GM10248 (cell line): ENCODE measurements at regions not wholly inside any gene's neighbourhood (a gene's known extent, or its start where the extent isn't known, plus 50 kb on each side); places are given as distances from the start of the nearest gene placed in this dataset.
"Not testable (repeated sequence)": the region's sequence is repeated elsewhere in the genome, so short reads cannot be mapped to it uniquely, and the experiment has no call there.

ENCODE experiments used
- CTCF ChIA-PET: fragments of 300-600 bp; sonication (Branson Sonifier 250); formaldehyde crosslinking; extraction: SDS; loops from one replicate; lab custom pipeline; 2021; ENCODE audit warnings: antibody characterized with exemption; lab: Yijun Ruan, JAX
- POLR2A ChIA-PET: fragments of 350-650 bp; sonication (Branson Sonifier 250); formaldehyde crosslinking; extraction: SDS; loops from one replicate; lab custom pipeline; 2020; ENCODE audit warnings: antibody characterized with exemption; lab: Yijun Ruan, JAX
- DNase-seq: peaks from one replicate; pipeline ENCODE4 v3.0.0; 2012; ENCODE audit errors: extremely low spot score
- TF ChIP-seq, protein P1 (sequence below): IDR thresholded peaks from 2 replicates; pipeline ENCODE4 v1.5.1; 2012; ENCODE audit warnings: mild to moderate bottlenecking, low read depth; ENCODE audit errors: extremely low read depth, missing control alignments, control extremely low read depth

DNA sequence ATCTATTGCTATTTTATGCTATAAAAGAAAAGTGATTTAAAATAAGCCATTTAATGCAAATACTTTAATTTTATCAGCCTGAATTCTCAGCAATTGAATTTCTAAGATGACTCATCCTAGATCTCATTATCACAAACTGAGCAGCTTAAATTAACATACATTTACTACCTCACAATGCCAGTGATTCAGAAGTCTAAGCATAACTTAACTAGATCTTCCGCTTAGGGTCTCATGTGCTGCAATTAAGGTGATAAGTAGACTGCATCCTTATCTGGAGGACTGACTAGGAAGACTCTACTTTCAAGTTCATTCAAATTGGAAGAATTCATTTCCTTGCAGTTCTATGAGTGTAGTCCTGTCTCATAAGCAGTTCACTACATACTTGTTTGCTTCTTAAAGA is 286.6 kb downstream of the COL11A1 start:
- POLR2A ChIA-PET = no interaction called here
- DNase-seq = no peak
- TF ChIP-seq, protein P1, sequence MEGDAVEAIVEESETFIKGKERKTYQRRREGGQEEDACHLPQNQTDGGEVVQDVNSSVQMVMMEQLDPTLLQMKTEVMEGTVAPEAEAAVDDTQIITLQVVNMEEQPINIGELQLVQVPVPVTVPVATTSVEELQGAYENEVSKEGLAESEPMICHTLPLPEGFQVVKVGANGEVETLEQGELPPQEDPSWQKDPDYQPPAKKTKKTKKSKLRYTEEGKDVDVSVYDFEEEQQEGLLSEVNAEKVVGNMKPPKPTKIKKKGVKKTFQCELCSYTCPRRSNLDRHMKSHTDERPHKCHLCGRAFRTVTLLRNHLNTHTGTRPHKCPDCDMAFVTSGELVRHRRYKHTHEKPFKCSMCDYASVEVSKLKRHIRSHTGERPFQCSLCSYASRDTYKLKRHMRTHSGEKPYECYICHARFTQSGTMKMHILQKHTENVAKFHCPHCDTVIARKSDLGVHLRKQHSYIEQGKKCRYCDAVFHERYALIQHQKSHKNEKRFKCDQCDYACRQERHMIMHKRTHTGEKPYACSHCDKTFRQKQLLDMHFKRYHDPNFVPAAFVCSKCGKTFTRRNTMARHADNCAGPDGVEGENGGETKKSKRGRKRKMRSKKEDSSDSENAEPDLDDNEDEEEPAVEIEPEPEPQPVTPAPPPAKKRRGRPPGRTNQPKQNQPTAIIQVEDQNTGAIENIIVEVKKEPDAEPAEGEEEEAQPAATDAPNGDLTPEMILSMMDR = no peak
- CTCF ChIA-PET = no interaction called here

DNA sequence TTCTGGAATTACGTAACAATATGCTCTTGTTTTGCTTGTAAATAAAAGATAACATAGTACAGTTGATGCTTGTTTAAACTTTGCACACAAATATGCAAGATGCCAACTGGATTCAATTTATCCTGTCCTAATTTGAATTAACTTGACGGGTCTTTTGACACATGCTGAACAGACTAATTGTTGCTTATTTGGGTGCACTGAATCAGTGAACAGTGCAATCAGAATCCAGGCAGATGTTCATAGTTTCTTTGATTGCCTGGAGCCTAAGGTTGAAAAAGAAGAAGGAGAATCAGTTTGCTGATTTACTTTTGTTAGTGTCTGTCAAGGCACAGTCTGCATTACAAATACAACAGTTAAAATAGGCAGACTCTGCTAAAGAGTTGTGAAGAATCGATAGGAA is 307.9 kb downstream of the COL11A1 start:
- CTCF ChIA-PET = interaction anchor here (1.2 kb wide), 1 partner anchor 33 kb away, joined by 3 read pairs; no protein-coding TSS in a partner anchor
- POLR2A ChIA-PET = no interaction called here

DNA sequence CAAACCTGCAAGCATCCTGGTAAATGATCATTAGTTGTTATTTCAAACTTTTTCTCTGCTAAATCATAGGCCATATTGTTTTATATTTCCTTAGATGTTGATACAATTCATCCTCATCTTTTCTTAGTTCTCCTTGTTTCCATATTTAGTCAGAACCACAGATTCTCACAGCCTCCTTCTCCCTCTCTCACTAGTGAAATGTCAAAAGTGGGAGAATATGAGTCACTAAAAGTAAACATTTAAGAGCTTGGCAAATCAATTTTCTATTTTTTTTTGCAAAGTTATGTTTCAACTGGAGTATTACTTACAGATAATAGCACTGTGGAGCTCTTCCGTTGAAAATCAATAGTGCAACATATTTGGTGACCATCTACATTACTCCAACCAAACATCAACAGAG is 308.8 kb downstream of the COL11A1 start:
- ChIA-PET POLR2A (no interaction called here), CTCF (interaction anchor here (1.2 kb wide), 1 partner anchor 33 kb away, joined by 3 read pairs; no protein-coding TSS in a partner anchor)
- TF ChIP-seq, protein P1 = no peak
- DNase-seq = no peak

More for the DNA sequence above, 307.9 kb downstream of the COL11A1 start:
- TF ChIP-seq, protein P1 = no peak
- no peak for DNase-seq

DNA sequence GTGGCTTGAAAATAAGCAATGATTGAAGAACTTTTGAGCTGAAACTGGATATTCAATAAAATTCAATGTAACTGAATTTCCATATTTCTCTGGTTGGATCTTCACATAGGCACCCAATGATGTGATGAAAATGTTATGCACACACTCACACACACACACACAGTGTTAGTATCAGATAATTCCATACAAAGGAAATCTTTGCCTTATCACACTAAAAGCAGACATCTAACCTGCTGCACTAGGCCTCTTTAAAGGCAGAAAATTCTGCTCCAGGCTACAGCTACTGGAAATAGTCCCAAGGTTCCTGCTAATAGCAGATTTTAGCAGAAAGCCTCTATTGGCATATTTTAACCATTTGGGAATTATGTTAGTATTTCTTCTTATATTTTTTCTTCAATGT is 309.6 kb downstream of the COL11A1 start:
- DNase-seq = no peak
- CTCF ChIA-PET = no interaction called here
- TF ChIP-seq, protein P1 = no peak
- POLR2A ChIA-PET = no interaction called here

DNA sequence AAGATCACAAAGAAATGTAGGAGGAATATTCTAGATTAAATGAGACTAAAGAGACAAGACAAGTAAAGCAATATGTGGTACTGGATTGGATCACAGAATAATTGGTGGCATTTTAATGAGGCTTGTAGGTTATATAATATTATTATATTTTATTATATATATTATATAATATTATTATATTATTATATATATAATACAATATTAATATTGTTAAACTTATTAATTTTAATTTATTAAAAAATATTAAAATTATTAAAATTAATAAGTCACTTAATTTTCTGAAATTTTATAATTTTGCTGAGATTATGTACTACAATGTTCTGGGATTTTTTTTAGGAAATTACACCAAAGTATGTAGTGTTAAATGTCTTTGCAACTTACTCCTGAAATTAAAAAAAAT is 311.9 kb downstream of the COL11A1 start:
- TF ChIP-seq, protein P1 = no peak
- POLR2A ChIA-PET = no interaction called here
- DNase-seq = no peak
- CTCF ChIA-PET = no interaction called here

DNA sequence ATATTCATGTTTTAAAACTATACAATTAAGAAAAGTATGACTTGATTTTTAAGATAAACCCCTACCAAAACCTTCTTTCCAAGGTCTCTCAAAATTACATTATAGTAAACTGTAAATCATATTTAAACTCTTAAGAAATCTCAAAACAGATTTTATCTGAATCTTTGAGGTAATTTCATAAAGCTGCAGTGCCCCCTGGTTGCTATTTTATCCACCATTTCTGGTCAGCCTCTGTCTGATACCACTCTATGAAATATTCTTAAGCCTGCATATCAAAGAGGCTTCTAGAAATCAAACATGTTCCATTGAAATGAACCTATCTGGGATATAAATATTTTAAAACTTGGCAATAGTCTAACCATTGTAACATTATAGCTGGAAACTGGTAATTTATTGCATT is 317.3 kb downstream of the COL11A1 start:
- ChIA-PET CTCF (no interaction called here), POLR2A (no interaction called here)
- no peak for DNase-seq
- TF ChIP-seq, protein P1 = peak; percentile 4

DNA sequence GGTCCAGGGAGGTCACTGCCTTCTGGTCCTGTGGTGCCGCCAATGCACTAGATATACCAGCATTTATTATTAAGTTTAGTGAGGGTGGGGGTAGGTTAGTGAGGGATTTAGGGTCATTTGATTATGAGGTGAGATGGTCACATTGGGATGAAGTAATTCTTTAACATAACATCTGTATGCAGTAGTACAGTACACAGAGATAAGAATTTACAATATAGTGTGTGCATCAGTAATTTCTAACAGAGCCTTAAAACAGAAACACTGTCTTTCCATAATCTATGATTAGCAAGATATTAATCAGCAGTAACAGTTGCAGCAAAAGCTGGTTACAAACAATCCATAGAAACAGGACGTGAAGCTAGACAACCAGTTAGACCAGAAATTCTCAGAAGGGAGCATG is 318.4 kb downstream of the COL11A1 start:
- POLR2A ChIA-PET = not testable (repeated sequence)

More for the DNA sequence above, 318.4 kb downstream of the COL11A1 start:
- DNase-seq, CTCF ChIA-PET: not testable (repeated sequence)
